NB4 (cell line): ENCODE measurements at regions not wholly inside any gene's neighbourhood (a gene's known extent, or its start where the extent isn't known, plus 50 kb on each side); places are given as distances from the start of the nearest gene placed in this dataset.

Source experiments
- CTCF ChIP-seq: IDR thresholded peaks from one replicate; pipeline ENCODE4 v1.5.1; 2012; ENCODE audit warnings: low read depth, low read length
- MAX ChIP-seq: IDR thresholded peaks from 2 replicates; pipeline ENCODE4 v1.6.1; 2011; ENCODE audit warnings: low read depth, low read length

GRCh38 chr3:82561784-82562183 is 800.3 kb upstream of the GBE1 start:
- TF ChIP-seq CTCF (no peak), MAX (no peak)
